Caco-2 (cell line): ENCODE measurements at regions not wholly inside any gene's neighbourhood (a gene's known extent, or its start where the extent isn't known, plus 50 kb on each side); places are given as distances from the start of the nearest gene placed in this dataset.

Experiments used
- BruUV-seq: library from RNA; stranded (reverse); fragments of 400-500 nt; replicated peaks from 2 replicates; lab custom pipeline; 2021; lab: Mats Ljungman, UMichigan
- CTCF ChIA-PET: fragments of 300-600 bp; sonication (Branson Sonifier 250); formaldehyde crosslinking; loops from one replicate; lab custom pipeline; 2022; ENCODE audit warnings: antibody characterized with exemption; lab: Charles Lee
- POLR2A ChIA-PET: fragments of 300-600 bp; sonication (Branson Sonifier 250); formaldehyde crosslinking; loops from one replicate; lab custom pipeline; 2022; ENCODE audit warnings: antibody characterized with exemption; lab: Charles Lee
- DNase-seq, 2 experiments: peaks; one replicate each; pipeline versions ENCODE4 v3.0.0 to v3.0.0-alpha.2; 2020 to 2022
- H3K27me3 ChIP-seq: replicated peaks from 2 replicates; pipeline ENCODE4 v1.6.0; 2011; ENCODE audit warnings: low read length; ENCODE audit not compliant: control insufficient read depth, insufficient read depth
- H3K36me3 ChIP-seq: 2 replicates; pipeline ENCODE4 v1.5.1; 2011; ENCODE audit warnings: low read length; ENCODE audit not compliant: control insufficient read depth, insufficient read depth
- H3K4me1 ChIP-seq: fragments of 250-450 bp; sonication (Bioruptor Pico); 2 replicates; pipeline ENCODE4 v1.5.1; 2020; ENCODE audit warnings: mild to moderate bottlenecking
- H3K4me3 ChIP-seq: 2 replicates; pipeline ENCODE4 v1.5.1; 2011; ENCODE audit warnings: low read depth, mild to moderate bottlenecking, control low read depth, low read length
- H3K9me3 ChIP-seq: fragments of 250-450 bp; sonication (Bioruptor Pico); 2 replicates; pipeline ENCODE4 v1.5.1; 2020; ENCODE audit warnings: mild to moderate bottlenecking, moderate library complexity
- H3K27ac Mint-ChIP-seq: one replicate; pipeline ENCODE4 v1.8.0; 2022; ENCODE audit warnings: mixed read lengths; ENCODE audit not compliant: unreplicated experiment
- H3K27me3 Mint-ChIP-seq: one replicate; pipeline ENCODE4 v1.8.0; 2022; ENCODE audit warnings: mixed read lengths; ENCODE audit not compliant: insufficient read depth, unreplicated experiment
- H3K36me3 Mint-ChIP-seq: one replicate; pipeline ENCODE4 v1.8.0; 2022; ENCODE audit warnings: mild to moderate bottlenecking, mixed read lengths; ENCODE audit not compliant: insufficient read depth, unreplicated experiment
- H3K4me1 Mint-ChIP-seq: one replicate; pipeline ENCODE4 v1.8.0; 2022; ENCODE audit warnings: low read depth, mixed read lengths; ENCODE audit not compliant: unreplicated experiment
- H3K4me3 Mint-ChIP-seq: one replicate; pipeline ENCODE4 v1.8.0; 2022; ENCODE audit warnings: mild to moderate bottlenecking, moderate library complexity, mixed read lengths; ENCODE audit not compliant: unreplicated experiment
- H3K9me3 Mint-ChIP-seq: one replicate; pipeline ENCODE4 v1.8.0; 2022; ENCODE audit warnings: mixed read lengths; ENCODE audit not compliant: unreplicated experiment
- intact Hi-C: fragments of 100-400 bp; cut with micrococcal nuclease; formaldehyde crosslinking; loops from one replicate; pipeline ENCODE4 v1.10.0; 2022; ENCODE audit not compliant: unreplicated experiment
- TF ChIP-seq, protein P1 (sequence below), 2 experiments: fragments of 200-600 bp in 1 of 2; IDR thresholded peaks; 1 replicate in 1 of 2; 2 replicates in 1 of 2; pipeline versions ENCODE4 v1.5.1 to v1.8.0; 2011 to 2022; ENCODE audit warnings: antibody characterized with exemption in 1 of 2, control low read depth in 1 of 2, inconsistent platforms in 1 of 2, low read depth in 1 of 2, low read length in 1 of 2, mild to moderate bottlenecking in 1 of 2, moderate library complexity in 1 of 2; ENCODE audit not compliant: insufficient read depth in 1 of 2, severe bottlenecking in 1 of 2, unreplicated experiment in 1 of 2

DNA sequence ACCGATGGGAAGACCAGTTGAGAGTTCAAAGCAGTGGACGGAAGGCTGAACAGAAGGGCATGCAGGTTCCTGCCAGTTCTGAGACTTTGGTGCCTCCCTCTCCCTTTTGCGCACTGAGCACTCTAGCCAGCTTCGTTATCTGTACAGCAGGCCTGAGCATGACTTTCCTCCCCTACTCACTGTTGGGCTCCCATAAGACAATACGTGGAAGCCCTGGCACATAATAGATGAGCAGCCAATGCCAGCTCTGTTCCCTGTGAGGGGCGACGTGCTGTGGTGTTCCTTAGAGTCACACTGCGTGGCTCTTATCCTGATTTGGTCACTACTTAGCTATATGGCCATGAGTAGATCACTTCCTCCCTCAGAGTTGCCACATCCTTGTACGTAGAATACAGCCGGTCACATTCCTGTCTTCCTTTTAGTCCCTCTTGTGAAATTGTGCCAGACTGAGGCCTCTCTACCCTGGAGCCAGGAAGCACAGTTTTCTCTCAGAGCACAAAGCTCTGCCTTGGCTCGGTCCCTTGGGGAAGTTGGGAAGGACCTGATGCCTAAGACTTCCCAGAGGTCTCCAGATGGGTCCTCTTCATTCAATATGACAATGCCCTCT is 160.4 kb upstream of the MAMLD1 start:
- no peaks in the 10 kb centered on the region for H3K4me1 Mint-ChIP-seq
- intact Hi-C loops, result no loop called here
- no peak overlapping the region for H3K27ac Mint-ChIP-seq
- no peaks in the 10 kb centered on the region for H3K4me1 ChIP-seq
- H3K4me3 ChIP-seq, result no peak overlapping the region
- H3K27me3 Mint-ChIP-seq, result no peaks in the 10 kb centered on the region
- no peak for DNase-seq
- H3K9me3 ChIP-seq, result no peaks in the 10 kb centered on the region
- ChIA-PET CTCF (no interaction called here), POLR2A (no interaction called here)
- no peaks in the 10 kb centered on the region for H3K9me3 Mint-ChIP-seq
- no peaks in the 10 kb centered on the region for H3K36me3 Mint-ChIP-seq
- H3K4me3 Mint-ChIP-seq, result no peak overlapping the region
- no TSS peak for BruUV-seq
- TF ChIP-seq, protein P1, sequence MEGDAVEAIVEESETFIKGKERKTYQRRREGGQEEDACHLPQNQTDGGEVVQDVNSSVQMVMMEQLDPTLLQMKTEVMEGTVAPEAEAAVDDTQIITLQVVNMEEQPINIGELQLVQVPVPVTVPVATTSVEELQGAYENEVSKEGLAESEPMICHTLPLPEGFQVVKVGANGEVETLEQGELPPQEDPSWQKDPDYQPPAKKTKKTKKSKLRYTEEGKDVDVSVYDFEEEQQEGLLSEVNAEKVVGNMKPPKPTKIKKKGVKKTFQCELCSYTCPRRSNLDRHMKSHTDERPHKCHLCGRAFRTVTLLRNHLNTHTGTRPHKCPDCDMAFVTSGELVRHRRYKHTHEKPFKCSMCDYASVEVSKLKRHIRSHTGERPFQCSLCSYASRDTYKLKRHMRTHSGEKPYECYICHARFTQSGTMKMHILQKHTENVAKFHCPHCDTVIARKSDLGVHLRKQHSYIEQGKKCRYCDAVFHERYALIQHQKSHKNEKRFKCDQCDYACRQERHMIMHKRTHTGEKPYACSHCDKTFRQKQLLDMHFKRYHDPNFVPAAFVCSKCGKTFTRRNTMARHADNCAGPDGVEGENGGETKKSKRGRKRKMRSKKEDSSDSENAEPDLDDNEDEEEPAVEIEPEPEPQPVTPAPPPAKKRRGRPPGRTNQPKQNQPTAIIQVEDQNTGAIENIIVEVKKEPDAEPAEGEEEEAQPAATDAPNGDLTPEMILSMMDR (IDR thresholded peaks at IDR 0.05; ENCODE audit: insufficient read depth in 1 of 2, low read depth in 1 of 2, low read length in 1 of 2, severe bottlenecking in 1 of 2, unreplicated experiment in 1 of 2), result no peak
- H3K27me3 ChIP-seq, result no peaks in the 10 kb centered on the region
- no peaks in the 10 kb centered on the region for H3K36me3 ChIP-seq

DNA sequence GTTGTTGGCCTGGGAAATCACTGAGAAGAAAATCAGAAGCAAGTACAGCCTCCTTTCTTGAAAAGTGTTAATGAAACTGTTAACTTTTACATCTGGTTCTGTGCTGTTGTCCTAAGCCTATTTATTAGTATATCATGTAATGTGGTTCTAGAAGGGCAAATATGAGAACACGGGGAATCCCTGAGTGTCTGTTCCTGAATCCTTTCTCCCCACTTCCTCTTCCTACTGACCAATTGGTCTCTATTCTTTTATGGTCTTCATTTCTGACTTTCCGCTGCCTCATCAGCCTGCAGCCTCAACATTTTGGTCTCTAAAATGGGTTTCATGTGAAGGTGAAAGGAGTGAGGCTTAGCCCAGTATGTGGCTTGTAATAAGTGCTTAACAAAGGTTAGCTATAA is 159.9 kb upstream of the MAMLD1 start:
- BruUV-seq, result no TSS peak
- Histone ChIP-seq H3K9me3 (no peaks in the 10 kb centered on the region), H3K4me1 (no peaks in the 10 kb centered on the region), H3K27me3 (no peaks in the 10 kb centered on the region), H3K4me3 (no peak overlapping the region), H3K36me3 (no peaks in the 10 kb centered on the region)
- TF ChIP-seq, protein P1 (IDR thresholded peaks at IDR 0.05; ENCODE audit: insufficient read depth in 1 of 2, low read depth in 1 of 2, low read length in 1 of 2, severe bottlenecking in 1 of 2, unreplicated experiment in 1 of 2), result no peak
- intact Hi-C loops, result no loop called here
- no peaks in the 10 kb centered on the region for H3K9me3 Mint-ChIP-seq
- no peak for DNase-seq
- ChIA-PET CTCF (no interaction called here), POLR2A (no interaction called here)
- no peaks in the 10 kb centered on the region for H3K27me3 Mint-ChIP-seq
- H3K4me1 Mint-ChIP-seq, result no peaks in the 10 kb centered on the region
- no peak overlapping the region for H3K4me3 Mint-ChIP-seq
- H3K36me3 Mint-ChIP-seq, result no peaks in the 10 kb centered on the region
- no peak overlapping the region for H3K27ac Mint-ChIP-seq

DNA sequence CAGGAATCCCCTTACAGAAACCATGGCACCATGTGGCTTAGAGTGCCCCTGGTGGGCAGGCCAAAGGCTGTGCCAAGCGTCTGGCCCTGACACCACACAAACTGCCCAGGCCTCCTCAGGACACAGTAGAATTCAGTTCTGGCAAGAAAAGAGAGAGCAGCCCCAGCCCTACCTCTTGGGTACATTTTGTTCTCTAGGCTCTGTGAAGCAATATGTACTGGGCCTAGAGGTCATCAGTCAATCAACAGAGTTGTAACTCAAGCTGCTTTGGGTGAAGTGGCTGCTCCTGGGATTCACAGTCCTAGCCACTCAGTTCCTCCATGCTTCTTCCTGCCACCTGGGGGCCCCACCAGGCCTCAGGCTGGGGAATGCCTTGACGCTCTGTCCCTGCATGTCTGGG is 158.1 kb upstream of the MAMLD1 start:
- H3K36me3 ChIP-seq, result no peaks in the 10 kb centered on the region
- no peaks in the 10 kb centered on the region for H3K4me1 ChIP-seq
- ChIA-PET CTCF (no interaction called here), POLR2A (no interaction called here)
- Mint-ChIP-seq H3K9me3 (no peaks in the 10 kb centered on the region), H3K4me1 (no peaks in the 10 kb centered on the region), H3K36me3 (no peaks in the 10 kb centered on the region), H3K27me3 (peaks cover under 1% of the 10 kb centered on the region), H3K27ac (no peak overlapping the region), H3K4me3 (no peak overlapping the region)
- no TSS peak for BruUV-seq
- no peaks in the 10 kb centered on the region for H3K9me3 ChIP-seq
- intact Hi-C loops, result no loop called here
- TF ChIP-seq, protein P1 (IDR thresholded peaks at IDR 0.05; ENCODE audit: insufficient read depth in 1 of 2, low read depth in 1 of 2, low read length in 1 of 2, severe bottlenecking in 1 of 2, unreplicated experiment in 1 of 2), result no peak
- no peak overlapping the region for H3K4me3 ChIP-seq
- H3K27me3 ChIP-seq, result no peaks in the 10 kb centered on the region
- no peak for DNase-seq
